ENCODE measurements at regions not wholly inside any gene's neighbourhood (a gene's known extent, or its start where the extent isn't known, plus 50 kb on each side); places are given as distances from the start of the nearest gene placed in this dataset.

- H3K36me3 ChIP-seq (ENCODE audit: control insufficient read depth, insufficient read depth, low read length), result no peaks in the 10 kb centered on the region
- ATAC-seq, result no peak
- no peak overlapping the region for H3K27ac ChIP-seq (ENCODE audit: low read length)
- no peak for DNase-seq (ENCODE audit: low read depth, low spot score)
- no peak overlapping the region for H3K4me3 ChIP-seq (ENCODE audit: low read depth in 2 of 2, low read length in 2 of 2)
- H3K9me3 ChIP-seq (ENCODE audit: control insufficient read depth, insufficient read depth, low read depth, low read length), result no peaks in the 10 kb centered on the region
- no peaks in the 10 kb centered on the region for H3K27me3 ChIP-seq (ENCODE audit: control insufficient read depth, insufficient read depth, low read length)
- intact Hi-C loops (cut with micrococcal nuclease; ENCODE audit: unreplicated experiment), result no loop called here
- POLR2A ChIA-PET, result no interaction called here
- TF ChIP-seq CTCF (IDR thresholded peaks at IDR 0.05), result no peak
- in situ Hi-C loops (cut with HindIII; ENCODE audit: low pct_unique_long_range_greater_than_20kb, low sequenced_read_pairs), result no loop called here
- no peaks in the 10 kb centered on the region for H3K4me1 ChIP-seq (ENCODE audit: control insufficient read depth, insufficient read depth, low read length)
- BruUV-seq (replicated peaks), result no TSS peak
- CTCF ChIA-PET, result no interaction called here
Measured at GRCh38 chr11:42249401-42249800, 789.9 kb upstream of the LRRC4C start.

- no peak overlapping the region for H3K27ac ChIP-seq (ENCODE audit: low read length)
- H3K4me1 ChIP-seq (ENCODE audit: control insufficient read depth, insufficient read depth, low read length), result no peaks in the 10 kb centered on the region
- CTCF ChIA-PET, result no interaction called here
- POLR2A ChIA-PET, result no interaction called here
- BruUV-seq (replicated peaks), result no TSS peak
- in situ Hi-C loops (cut with HindIII; ENCODE audit: low pct_unique_long_range_greater_than_20kb, low sequenced_read_pairs), result no loop called here
- ATAC-seq (no peak), DNase-seq (ENCODE audit: low read depth, low spot score) (no peak)
- no peaks in the 10 kb centered on the region for H3K36me3 ChIP-seq (ENCODE audit: control insufficient read depth, insufficient read depth, low read length)
- no peak overlapping the region for H3K4me3 ChIP-seq (ENCODE audit: low read depth in 2 of 2, low read length in 2 of 2)
- intact Hi-C loops (cut with micrococcal nuclease; ENCODE audit: unreplicated experiment), result no loop called here
- no peaks in the 10 kb centered on the region for H3K27me3 ChIP-seq (ENCODE audit: control insufficient read depth, insufficient read depth, low read length)
- TF ChIP-seq CTCF (IDR thresholded peaks at IDR 0.05) (no peak), SIN3A (IDR thresholded peaks at IDR 0.05; ENCODE audit: borderline replicate concordance, insufficient read depth, low read depth, low read length) (no peak), POLR2AphosphoS5 (IDR thresholded peaks at IDR 0.05; ENCODE audit: low read depth, low read length) (no peak), TCF7L2 (IDR thresholded peaks at IDR 0.05; ENCODE audit: low read depth, low read length) (no peak), REST (IDR thresholded peaks at IDR 0.05; ENCODE audit: insufficient read depth in 1 of 2, low read depth in 2 of 2, low read length in 1 of 2) (no peak)
- no peaks in the 10 kb centered on the region for H3K9me3 ChIP-seq (ENCODE audit: control insufficient read depth, insufficient read depth, low read depth, low read length)
Measured at GRCh38 chr11:42249956-42250355, 790.5 kb upstream of the LRRC4C start.

- Histone ChIP-seq H3K4me3 (ENCODE audit: low read depth in 2 of 2, low read length in 2 of 2) (no peak overlapping the region), H3K27me3 (ENCODE audit: control insufficient read depth, insufficient read depth, low read length) (no peaks in the 10 kb centered on the region), H3K36me3 (ENCODE audit: control insufficient read depth, insufficient read depth, low read length) (no peaks in the 10 kb centered on the region), H3K9me3 (ENCODE audit: control insufficient read depth, insufficient read depth, low read depth, low read length) (no peaks in the 10 kb centered on the region), H3K4me1 (ENCODE audit: control insufficient read depth, insufficient read depth, low read length) (no peaks in the 10 kb centered on the region), H3K27ac (ENCODE audit: low read length) (no peak overlapping the region)
- BruUV-seq (replicated peaks), result no TSS peak
- CTCF ChIA-PET, result no interaction called here
- in situ Hi-C loops (cut with HindIII; ENCODE audit: low pct_unique_long_range_greater_than_20kb, low sequenced_read_pairs), result no loop called here
- intact Hi-C loops (cut with micrococcal nuclease; ENCODE audit: unreplicated experiment), result no loop called here
- DNase-seq (ENCODE audit: low read depth, low spot score), result no peak
- no peak for ATAC-seq
- TF ChIP-seq POLR2AphosphoS5 (IDR thresholded peaks at IDR 0.05; ENCODE audit: low read depth, low read length) (no peak), CTCF (IDR thresholded peaks at IDR 0.05) (no peak), TCF7L2 (IDR thresholded peaks at IDR 0.05; ENCODE audit: low read depth, low read length) (no peak), SIN3A (IDR thresholded peaks at IDR 0.05; ENCODE audit: borderline replicate concordance, insufficient read depth, low read depth, low read length) (no peak), REST (IDR thresholded peaks at IDR 0.05; ENCODE audit: insufficient read depth in 1 of 2, low read depth in 2 of 2, low read length in 1 of 2) (no peak)
- POLR2A ChIA-PET, result no interaction called here
Measured at GRCh38 chr11:42251984-42252383, 792.5 kb upstream of the LRRC4C start.

All from Panc1 (cell line).